ENCODE measurements at regions not wholly inside any gene's neighbourhood (a gene's known extent, or its start where the extent isn't known, plus 50 kb on each side); places are given as distances from the start of the nearest gene placed in this dataset.

- intact Hi-C loops (cut with DNase I) = no loop called here
- no peaks in the 10 kb centered on the region for H3K27me3 ChIP-seq (ENCODE audit: low read depth)
- ATAC-seq = no peak
- H3K36me3 ChIP-seq = no peaks in the 10 kb centered on the region
- TF ChIP-seq CTCF (IDR thresholded peaks at IDR 0.05) = no peak
- H3K27ac ChIP-seq = no peak overlapping the region
- DNase-seq = no peak
- H3K4me3 ChIP-seq = no peak overlapping the region
- H3K9me3 ChIP-seq = peaks cover 6% of the 10 kb centered on the region
- no peaks in the 10 kb centered on the region for H3K4me1 ChIP-seq
Measured at GRCh38 chr1:37161171-37161570, 126.9 kb upstream of the GRIK3 start.

- Histone ChIP-seq H3K4me1 (no peaks in the 10 kb centered on the region), H3K4me3 (no peak overlapping the region), H3K27me3 (ENCODE audit: low read depth) (no peaks in the 10 kb centered on the region), H3K9me3 (peaks cover 6% of the 10 kb centered on the region), H3K27ac (no peak overlapping the region), H3K36me3 (no peaks in the 10 kb centered on the region)
- ATAC-seq (no peak), DNase-seq (no peak)
- no peak for TF ChIP-seq CTCF (IDR thresholded peaks at IDR 0.05)
- intact Hi-C loops (cut with DNase I) = no loop called here
Measured at GRCh38 chr1:37162059-37162458, 127.7 kb upstream of the GRIK3 start.

GRCh38 chr1:37166005-37166404, 131.7 kb upstream of the GRIK3 start:
- intact Hi-C loops (cut with DNase I) = no loop called here
- H3K36me3 ChIP-seq = no peaks in the 10 kb centered on the region
- TF ChIP-seq CTCF (IDR thresholded peaks at IDR 0.05) = no peak
- H3K4me3 ChIP-seq = no peak overlapping the region
- no peak for ATAC-seq
- no peak for DNase-seq
- H3K9me3 ChIP-seq = peaks cover 6% of the 10 kb centered on the region
- H3K27ac ChIP-seq = no peak overlapping the region
- H3K4me1 ChIP-seq = no peaks in the 10 kb centered on the region
- peaks cover 12% of the 10 kb centered on the region for H3K27me3 ChIP-seq (ENCODE audit: low read depth)

GRCh38 chr1:37167479-37167878, 133.2 kb upstream of the GRIK3 start:
- intact Hi-C loops (cut with DNase I) = no loop called here

GRCh38 chr1:37169241-37169640, 134.9 kb upstream of the GRIK3 start:
- ATAC-seq (no peak), DNase-seq (no peak)
- Histone ChIP-seq H3K27me3 (ENCODE audit: low read depth) (peaks cover 12% of the 10 kb centered on the region), H3K4me1 (no peaks in the 10 kb centered on the region), H3K27ac (no peak overlapping the region), H3K36me3 (no peaks in the 10 kb centered on the region), H3K9me3 (no peaks in the 10 kb centered on the region), H3K4me3 (no peak overlapping the region)
- intact Hi-C loops (cut with DNase I) = no loop called here
- TF ChIP-seq CTCF (IDR thresholded peaks at IDR 0.05) = no peak

More at GRCh38 chr1:37167479-37167878, 133.2 kb upstream of the GRIK3 start:
- Histone ChIP-seq H3K4me1 (no peaks in the 10 kb centered on the region), H3K27ac (no peak overlapping the region), H3K36me3 (no peaks in the 10 kb centered on the region), H3K9me3 (no peaks in the 10 kb centered on the region), H3K27me3 (ENCODE audit: low read depth) (peaks cover 12% of the 10 kb centered on the region), H3K4me3 (no peak overlapping the region)
- DNase-seq (no peak), ATAC-seq (no peak)
- no peak for TF ChIP-seq CTCF (IDR thresholded peaks at IDR 0.05)

- Histone ChIP-seq H3K4me1 (no peaks in the 10 kb centered on the region), H3K27ac (no peak overlapping the region), H3K36me3 (no peaks in the 10 kb centered on the region), H3K4me3 (no peak overlapping the region), H3K27me3 (ENCODE audit: low read depth) (peaks cover 12% of the 10 kb centered on the region), H3K9me3 (no peaks in the 10 kb centered on the region)
- no peak for TF ChIP-seq CTCF (IDR thresholded peaks at IDR 0.05)
- intact Hi-C loops (cut with DNase I) = no loop called here
- DNase-seq (no peak), ATAC-seq (no peak)
Measured at GRCh38 chr1:37169743-37170275, 135.5 kb upstream of the GRIK3 start.

Data from lower lobe of right lung (tissue), 2 donors.